GM13977 (cell line): ENCODE measurements at regions not wholly inside any gene's neighbourhood (a gene's known extent, or its start where the extent isn't known, plus 50 kb on each side); places are given as distances from the start of the nearest gene placed in this dataset.

Experiments used
- DNase-seq: peaks from one replicate; pipeline ENCODE4 v3.0.0; 2012; ENCODE audit warnings: low spot score
- CTCF ChIP-seq: IDR thresholded peaks from 2 replicates; pipeline ENCODE4 v1.5.1; 2012; ENCODE audit warnings: mild to moderate bottlenecking, control low read depth; ENCODE audit not compliant: insufficient read depth; ENCODE audit errors: extremely low read depth, missing control alignments
- in situ Hi-C: fragments of 300-500 bp; cut with MboI; formaldehyde crosslinking; loops from one replicate; pipeline ENCODE4 v1.12.0; 2022; ENCODE audit warnings: low sequenced_read_pairs, low pct_unique_long_range_greater_than_20kb, mixed read lengths, inconsistent platforms; ENCODE audit not compliant: unreplicated experiment

GRCh38 chr2:144217853-144218633 lies 301.9 kb downstream of the ZEB2 start:
- in situ Hi-C loops: no loop called here
- no peak for TF ChIP-seq CTCF
- no peak for DNase-seq

GRCh38 chr2:144215701-144216675 lies 303.9 kb downstream of the ZEB2 start:
- DNase-seq: peak; percentile 12
- no peak for TF ChIP-seq CTCF
- in situ Hi-C loops: no loop called here

GRCh38 chr2:144215207-144215606 lies 304.7 kb downstream of the ZEB2 start:
- no peak for DNase-seq
- in situ Hi-C loops: no loop called here
- TF ChIP-seq CTCF: no peak

- TF ChIP-seq CTCF: no peak
- in situ Hi-C loops: no loop called here
- DNase-seq: peak; percentile 48
These were observed 306.1 kb downstream of the ZEB2 start for GRCh38 chr2:144213797-144214196.

GRCh38 chr2:144211826-144212225 lies 308.1 kb downstream of the ZEB2 start:
- in situ Hi-C loops: no loop called here
- no peak for DNase-seq
- TF ChIP-seq CTCF: no peak

- DNase-seq: no peak
- no peak for TF ChIP-seq CTCF
- in situ Hi-C loops: no loop called here
These were observed 308.9 kb downstream of the ZEB2 start for GRCh38 chr2:144211065-144211464.
